Kidney (tissue), 13 donors: ENCODE measurements at regions not wholly inside any gene's neighbourhood (a gene's known extent, or its start where the extent isn't known, plus 50 kb on each side); places are given as distances from the start of the nearest gene placed in this dataset.
A peak's percentile ranks its signal among the peaks of the same experiment; 100 is the strongest.

Experiments used
- DNase-seq, 5 donors: peaks; one replicate each; pipeline ENCODE4 v3.0.0-alpha.2; 2013 to 2020
- FAIRE-seq: peaks from 2 replicates; lab custom pipeline; 2012; peaks lifted over from hg19 to GRCh38; lab: Jason Lieb, UNC
- H3K27ac ChIP-seq, 2 donors: one replicate each; pipeline ENCODE4 v1.7.0; 2013; ENCODE audit warnings: low read depth in 2 of 2, low read length in 2 of 2, inconsistent platforms in 1 of 2
- H3K27me3 ChIP-seq: one replicate; pipeline ENCODE4 v1.7.1; 2013; ENCODE audit warnings: low read length, inconsistent platforms; ENCODE audit not compliant: control insufficient read depth, insufficient read depth
- H3K36me3 ChIP-seq, 3 donors: one replicate each; pipeline versions ENCODE4 v1.7.0 to v1.7.1; 2013; ENCODE audit warnings: low read length in 3 of 3, control low read depth in 1 of 3, inconsistent platforms in 1 of 3; ENCODE audit not compliant: insufficient read depth in 3 of 3, control insufficient read depth in 2 of 3
- H3K4me1 ChIP-seq, 3 donors: one replicate each; pipeline versions ENCODE4 v1.7.0 to v1.7.1; 2013; ENCODE audit warnings: low read length in 3 of 3, inconsistent platforms in 1 of 3, low read depth in 1 of 3; ENCODE audit not compliant: control insufficient read depth in 2 of 3, insufficient read depth in 2 of 3
- H3K4me3 ChIP-seq, 3 donors: one replicate each; pipeline versions ENCODE4 v1.7.0 to v1.8.1; 2013; ENCODE audit warnings: low read length in 3 of 3, control low read depth in 1 of 3, inconsistent platforms in 1 of 3
- H3K9ac ChIP-seq, 3 donors: one replicate each; pipeline versions ENCODE4 v1.7.0 to v1.7.1; 2013; ENCODE audit warnings: low read length in 3 of 3, control low read depth in 1 of 3, inconsistent platforms in 1 of 3
- H3K9me3 ChIP-seq, 3 donors: one replicate each; pipeline versions ENCODE4 v1.7.0 to v1.7.1; 2013; ENCODE audit warnings: low read length in 3 of 3, control low read depth in 1 of 3, inconsistent platforms in 1 of 3; ENCODE audit not compliant: control insufficient read depth in 2 of 3, insufficient read depth in 1 of 3
- CTCF ChIP-seq: IDR thresholded peaks from 3 replicates; pipeline ENCODE4 v1.5.1; 2012; ENCODE audit warnings: mild to moderate bottlenecking, moderate library complexity, borderline replicate concordance; ENCODE audit not compliant: insufficient read depth; ENCODE audit errors: extremely low read depth
- intact Hi-C: fragments of 100-400 bp; cut with DNase I; formaldehyde crosslinking; loops from one replicate; pipeline ENCODE4 v1.11.1; 2022
- donor health status: control.
- donor health status: control.
- donor health status: control.
- donor health status: control.
- donor health status: control.
- donor health status: DM: yes; HTN: yes; CAD: no.
- donor health status: Normal renal cell carcinoma (clear cell type).

GRCh38 chr5:36450229-36451014 is 148.7 kb upstream of the RANBP3L start:
- no peak overlapping the region for H3K4me3 ChIP-seq
- H3K27ac ChIP-seq = no peak overlapping the region
- no peaks in the 10 kb centered on the region for H3K27me3 ChIP-seq
- H3K4me1 ChIP-seq = no peaks in the 10 kb centered on the region
- H3K36me3 ChIP-seq = no peaks in the 10 kb centered on the region
- no peak for FAIRE-seq
- no peaks in the 10 kb centered on the region for H3K9me3 ChIP-seq
- DNase-seq = no peak
- H3K9ac ChIP-seq = no peak overlapping the region
- intact Hi-C loops = no loop called here
- TF ChIP-seq CTCF = no peak

GRCh38 chr5:36452424-36453006 is 150.8 kb upstream of the RANBP3L start:
- peak in 3 of 5 donors; percentile 23 to 73 (median 55) for DNase-seq
- TF ChIP-seq CTCF = no peak
- FAIRE-seq = no peak
- Histone ChIP-seq H3K4me3 (no peak overlapping the region), H3K9ac (no peak overlapping the region), H3K27ac (no peak overlapping the region), H3K9me3 (no peaks in the 10 kb centered on the region), H3K27me3 (no peaks in the 10 kb centered on the region), H3K36me3 (no peaks in the 10 kb centered on the region), H3K4me1 (no peaks in the 10 kb centered on the region)
- intact Hi-C loops = no loop called here

GRCh38 chr5:36457511-36458270 is 148.7 kb upstream of the SLC1A3 start:
- no peak for TF ChIP-seq CTCF
- Histone ChIP-seq H3K36me3 (no peaks in the 10 kb centered on the region), H3K9me3 (no peaks in the 10 kb centered on the region), H3K4me1 (no peaks in the 10 kb centered on the region), H3K4me3 (no peak overlapping the region), H3K27ac (no peak overlapping the region), H3K27me3 (no peaks in the 10 kb centered on the region), H3K9ac (no peak overlapping the region)
- intact Hi-C loops = no loop called here
- FAIRE-seq = no peak
- no peak for DNase-seq
